ENCODE measurements at regions not wholly inside any gene's neighbourhood (a gene's known extent, or its start where the extent isn't known, plus 50 kb on each side); places are given as distances from the start of the nearest gene placed in this dataset.

GRCh38 chr13:92938486-92939020 lies 288.1 kb upstream of the GPC6 start:
- DNase-seq: no peak

GRCh38 chr13:92941167-92941566 lies 285.4 kb upstream of the GPC6 start:
- no peak for DNase-seq

GRCh38 chr13:92947770-92948434 lies 278.7 kb upstream of the GPC6 start:
- no peak for DNase-seq

- no peak for DNase-seq
These were observed 275.8 kb upstream of the GPC6 start for GRCh38 chr13:92950771-92951170.

GRCh38 chr13:92951273-92951890 lies 275.2 kb upstream of the GPC6 start:
- peak; percentile 74 for DNase-seq

- DNase-seq: no peak
These were observed 274.4 kb upstream of the GPC6 start for GRCh38 chr13:92952161-92952560.

- DNase-seq: no peak
These were observed 271.9 kb upstream of the GPC6 start for GRCh38 chr13:92954746-92955145.

- DNase-seq: no peak
These were observed 266.8 kb upstream of the GPC6 start for GRCh38 chr13:92959790-92960189.

- DNase-seq: no peak
These were observed 263.6 kb upstream of the GPC6 start for GRCh38 chr13:92963029-92963428.

- DNase-seq: no peak
These were observed 260.3 kb upstream of the GPC6 start for GRCh38 chr13:92966341-92966740.

- no peak for DNase-seq
These were observed 259.7 kb upstream of the GPC6 start for GRCh38 chr13:92966900-92967299.

GRCh38 chr13:92967923-92968322 lies 258.7 kb upstream of the GPC6 start:
- no peak for DNase-seq

GRCh38 chr13:92972751-92973150 lies 253.9 kb upstream of the GPC6 start:
- DNase-seq: no peak

GRCh38 chr13:92974905-92975429 lies 251.6 kb upstream of the GPC6 start:
- no peak for DNase-seq

- DNase-seq: no peak
These were observed 249.9 kb upstream of the GPC6 start for GRCh38 chr13:92976657-92977056.

GRCh38 chr13:92984151-92984550 lies 242.5 kb upstream of the GPC6 start:
- DNase-seq: no peak

GRCh38 chr13:92989301-92989700 lies 237.3 kb upstream of the GPC6 start:
- no peak for DNase-seq

GRCh38 chr13:92991692-92992091 lies 234.9 kb upstream of the GPC6 start:
- DNase-seq: no peak

- DNase-seq: no peak
These were observed 232.6 kb upstream of the GPC6 start for GRCh38 chr13:92994056-92994455.

- DNase-seq: no peak
These were observed 224.6 kb upstream of the GPC6 start for GRCh38 chr13:93001866-93002461.

- DNase-seq: no peak
These were observed 223.1 kb upstream of the GPC6 start for GRCh38 chr13:93003531-93003930.

GRCh38 chr13:93004919-93005318 lies 221.7 kb upstream of the GPC6 start:
- no peak for DNase-seq

- no peak for DNase-seq
These were observed 218.7 kb upstream of the GPC6 start for GRCh38 chr13:93007928-93008327.

- DNase-seq: no peak
These were observed 209.0 kb upstream of the GPC6 start for GRCh38 chr13:93017493-93018112.
